Nephron progenitor cell (in vitro differentiated cells): ENCODE measurements at regions not wholly inside any gene's neighbourhood (a gene's known extent, or its start where the extent isn't known, plus 50 kb on each side); places are given as distances from the start of the nearest gene placed in this dataset.

Source experiments
- DNase-seq: peaks from one replicate; pipeline ENCODE4 v3.0.0; 2021
- H3K27ac Mint-ChIP-seq: 2 replicates; pipeline ENCODE4 v1.8.0; 2021; ENCODE audit warnings: mild to moderate bottlenecking, moderate library complexity, mixed read lengths
- H3K27me3 Mint-ChIP-seq: 2 replicates; pipeline ENCODE4 v1.8.0; 2021; ENCODE audit warnings: mild to moderate bottlenecking, low read depth, mixed read lengths; ENCODE audit not compliant: poor library complexity
- H3K36me3 Mint-ChIP-seq: 2 replicates; pipeline ENCODE4 v1.8.0; 2021; ENCODE audit warnings: low read depth, mixed read lengths
- H3K4me1 Mint-ChIP-seq: 2 replicates; pipeline ENCODE4 v1.8.0; 2021; ENCODE audit warnings: mixed read lengths
- H3K4me3 Mint-ChIP-seq: 2 replicates; pipeline ENCODE4 v1.8.0; 2021; ENCODE audit warnings: mild to moderate bottlenecking, moderate library complexity, mixed read lengths
- H3K9me3 Mint-ChIP-seq: 2 replicates; pipeline ENCODE4 v1.8.0; 2021; ENCODE audit warnings: mild to moderate bottlenecking, moderate library complexity, mixed read lengths
- CTCF ChIP-seq: fragments of 200-600 bp; sonication (generic); IDR thresholded peaks from 2 replicates; pipeline ENCODE4 v1.5.0; 2021; ENCODE audit warnings: antibody characterized with exemption

DNA sequence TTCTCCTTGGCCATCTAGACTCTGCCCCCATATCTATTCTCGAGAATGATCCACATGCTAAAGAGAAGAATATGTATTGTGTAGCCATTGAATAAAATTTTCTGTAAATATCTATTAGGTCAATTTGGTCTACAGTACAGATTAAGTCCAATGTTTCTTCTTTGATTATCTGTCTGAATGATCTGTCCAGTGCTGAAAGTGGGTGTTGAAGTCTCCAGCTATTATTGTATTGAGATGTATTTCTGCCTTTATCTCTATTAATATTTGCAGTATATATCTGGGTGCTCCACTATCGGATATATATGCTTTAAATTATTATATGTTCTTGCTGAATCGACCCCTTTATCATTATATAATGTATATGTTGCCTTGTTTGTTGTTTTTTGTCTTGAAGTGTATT, 384.9 kb upstream of the ROBO1 start:
- H3K4me1 Mint-ChIP-seq: no peaks in the 10 kb centered on the region
- DNase-seq: no peak
- H3K9me3 Mint-ChIP-seq: peaks cover 5% of the 10 kb centered on the region
- H3K27me3 Mint-ChIP-seq: no peaks in the 10 kb centered on the region
- no peaks in the 10 kb centered on the region for H3K36me3 Mint-ChIP-seq
- no peak overlapping the region for H3K27ac Mint-ChIP-seq
- no peak overlapping the region for H3K4me3 Mint-ChIP-seq
- no peak for TF ChIP-seq CTCF

GRCh38 chr3:80142714-80143113, 374.9 kb upstream of the ROBO1 start:
- no peak overlapping the region for H3K27ac Mint-ChIP-seq
- no peaks in the 10 kb centered on the region for H3K36me3 Mint-ChIP-seq
- no peak for TF ChIP-seq CTCF
- no peak for DNase-seq
- peaks cover 3% of the 10 kb centered on the region for H3K27me3 Mint-ChIP-seq
- no peak overlapping the region for H3K4me3 Mint-ChIP-seq
- H3K9me3 Mint-ChIP-seq: peaks cover 5% of the 10 kb centered on the region
- H3K4me1 Mint-ChIP-seq: no peaks in the 10 kb centered on the region

DNA sequence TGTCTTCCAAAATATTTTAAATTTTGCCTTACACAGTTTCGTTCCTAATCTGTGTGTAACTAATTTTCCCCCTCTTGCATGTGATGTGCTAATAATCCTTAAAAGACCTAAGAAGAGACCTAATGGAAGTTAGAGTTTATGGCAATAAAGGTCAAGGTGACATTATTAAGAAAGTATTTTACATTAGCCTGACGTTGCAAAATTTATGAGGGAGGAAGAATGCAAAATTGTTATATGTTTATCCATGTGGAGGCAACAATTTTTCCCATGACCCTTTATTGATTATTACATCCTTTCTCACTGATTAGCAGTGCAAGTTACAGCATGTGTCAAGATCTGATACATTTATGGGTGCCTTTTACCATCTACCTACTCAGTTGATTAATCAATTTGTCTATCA, 373.8 kb upstream of the ROBO1 start:
- Mint-ChIP-seq H3K4me1 (no peaks in the 10 kb centered on the region), H3K4me3 (no peak overlapping the region), H3K27ac (no peak overlapping the region), H3K27me3 (peaks cover 3% of the 10 kb centered on the region), H3K36me3 (no peaks in the 10 kb centered on the region), H3K9me3 (no peaks in the 10 kb centered on the region)
- no peak for DNase-seq
- no peak for TF ChIP-seq CTCF

DNA sequence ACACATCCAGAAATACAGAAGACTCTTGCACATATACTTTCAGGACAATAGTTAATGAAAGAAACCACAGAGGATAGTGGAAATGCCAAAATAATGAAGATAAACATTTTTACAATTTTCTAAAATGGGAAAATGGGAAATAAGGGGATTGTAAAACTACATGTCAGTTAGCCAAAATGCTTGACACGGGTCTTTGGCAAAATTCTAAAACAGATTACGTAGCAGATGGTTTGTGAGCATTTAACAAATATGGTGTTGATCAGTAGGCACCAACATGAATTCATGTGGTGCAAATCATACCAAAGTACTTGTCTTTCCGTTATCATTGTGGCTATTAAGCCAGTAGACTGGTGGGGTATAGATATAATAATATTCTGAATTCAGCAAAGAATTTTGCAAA, 348.5 kb upstream of the ROBO1 start:
- Mint-ChIP-seq H3K27ac (no peak overlapping the region), H3K36me3 (no peaks in the 10 kb centered on the region), H3K4me3 (no peak overlapping the region), H3K27me3 (no peaks in the 10 kb centered on the region), H3K9me3 (no peaks in the 10 kb centered on the region), H3K4me1 (no peaks in the 10 kb centered on the region)
- TF ChIP-seq CTCF: no peak
- DNase-seq: no peak

DNA sequence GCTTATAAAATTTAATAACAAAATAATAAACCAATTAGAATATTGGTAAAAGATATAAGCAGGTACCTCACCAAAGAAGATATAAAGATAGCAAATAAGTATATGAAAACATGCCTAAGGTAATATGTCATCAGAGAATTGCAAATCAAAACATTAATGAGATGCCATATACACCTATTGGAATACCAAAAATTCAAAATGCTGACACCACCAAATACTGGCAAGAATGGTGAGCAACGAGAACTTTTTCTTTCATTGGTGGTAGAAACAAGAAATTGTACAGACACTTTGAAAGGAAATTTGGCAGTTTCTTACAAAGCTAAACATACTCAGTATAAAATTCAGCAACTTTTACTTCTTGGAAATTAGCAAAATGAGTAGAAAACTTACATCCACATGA, 346.9 kb upstream of the ROBO1 start:
- no peak for TF ChIP-seq CTCF
- no peaks in the 10 kb centered on the region for H3K36me3 Mint-ChIP-seq
- H3K4me1 Mint-ChIP-seq: no peaks in the 10 kb centered on the region
- no peak overlapping the region for H3K4me3 Mint-ChIP-seq
- no peaks in the 10 kb centered on the region for H3K9me3 Mint-ChIP-seq
- DNase-seq: no peak
- no peak overlapping the region for H3K27ac Mint-ChIP-seq
- H3K27me3 Mint-ChIP-seq: no peaks in the 10 kb centered on the region

DNA sequence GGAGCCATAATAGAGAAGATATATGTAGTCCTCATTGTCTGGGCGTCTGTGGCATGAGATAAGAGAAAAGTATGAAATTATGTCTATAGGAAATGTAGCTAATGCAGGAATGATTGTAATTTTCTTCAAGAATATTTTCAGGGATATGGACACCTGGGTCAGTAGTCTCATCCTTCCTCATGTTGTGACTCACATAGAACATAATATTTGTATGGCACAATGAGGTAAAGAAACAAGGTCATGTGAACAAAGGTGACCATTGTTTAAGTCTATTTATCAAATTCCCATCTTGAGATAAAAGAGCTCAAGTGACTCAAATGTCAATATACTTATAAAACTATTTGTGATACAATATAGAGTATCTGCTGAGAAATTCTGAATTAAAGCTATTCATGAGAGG, 345.5 kb upstream of the ROBO1 start:
- TF ChIP-seq CTCF: no peak
- Mint-ChIP-seq H3K36me3 (no peaks in the 10 kb centered on the region), H3K4me1 (no peaks in the 10 kb centered on the region), H3K27ac (no peak overlapping the region), H3K27me3 (no peaks in the 10 kb centered on the region), H3K4me3 (no peak overlapping the region), H3K9me3 (no peaks in the 10 kb centered on the region)
- no peak for DNase-seq
